Globus pallidus (tissue), 1 donor: ENCODE measurements at regions not wholly inside any gene's neighbourhood (a gene's known extent, or its start where the extent isn't known, plus 50 kb on each side); places are given as distances from the start of the nearest gene placed in this dataset.

Experiments
- DNase-seq: peaks from one replicate; pipeline ENCODE4 v3.0.0-alpha.2; 2015; ENCODE audit warnings: low spot score

DNA sequence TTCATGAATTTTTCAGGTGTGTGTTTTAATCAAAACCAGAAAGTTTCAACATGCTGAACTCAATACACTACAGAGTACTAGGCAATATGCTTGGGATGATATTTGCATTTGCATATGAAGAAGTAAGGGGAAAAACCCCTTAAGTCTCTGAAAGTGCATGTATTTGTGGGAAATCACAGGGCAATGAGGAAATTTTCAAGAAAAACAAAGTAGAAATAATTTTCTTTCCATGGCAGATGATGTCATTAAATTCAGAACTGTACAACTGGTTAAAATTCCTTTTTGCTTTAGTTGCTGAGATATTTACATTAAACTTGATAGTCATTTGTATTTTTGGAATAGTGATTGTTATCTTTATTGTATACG is 294.0 kb upstream of the TBC1D5 start:
- no peak for DNase-seq

DNA sequence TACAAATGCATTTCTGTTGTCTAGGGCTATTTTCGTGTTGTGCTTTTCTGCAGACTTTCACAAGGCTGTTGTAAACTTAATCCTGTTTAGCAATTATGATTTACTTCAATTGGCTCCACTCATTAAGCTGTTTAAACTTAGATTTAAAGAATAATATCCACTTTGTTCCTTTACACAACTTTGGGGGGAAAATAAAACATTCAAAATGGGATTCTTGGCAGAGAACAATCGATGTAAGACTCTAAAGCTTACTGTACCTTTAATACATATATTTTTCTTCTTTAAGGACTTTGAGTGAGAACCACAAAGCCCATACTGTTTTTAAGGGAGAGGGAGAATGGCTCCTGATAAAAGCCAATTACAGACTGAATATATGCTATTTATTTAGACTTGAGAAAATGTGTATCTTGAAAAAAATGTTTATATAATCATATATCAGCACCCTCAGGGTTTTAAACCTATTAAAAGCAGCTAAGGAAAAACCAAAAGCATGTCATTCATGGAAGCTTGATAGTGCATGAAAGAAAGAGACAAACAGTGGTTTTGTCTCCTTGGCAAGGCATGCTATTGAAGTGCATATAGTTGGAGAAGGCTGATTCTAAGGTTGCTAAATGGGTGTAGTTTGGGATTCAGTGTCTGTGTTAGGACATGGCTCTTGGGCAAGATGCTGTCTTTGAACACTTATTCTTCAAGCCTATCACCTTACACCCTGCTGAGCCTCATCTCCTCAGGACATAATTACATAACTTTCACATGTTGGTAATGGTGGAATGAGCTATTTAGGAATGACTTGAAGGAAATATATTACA is 293.4 kb upstream of the TBC1D5 start:
- DNase-seq, result no peak

DNA sequence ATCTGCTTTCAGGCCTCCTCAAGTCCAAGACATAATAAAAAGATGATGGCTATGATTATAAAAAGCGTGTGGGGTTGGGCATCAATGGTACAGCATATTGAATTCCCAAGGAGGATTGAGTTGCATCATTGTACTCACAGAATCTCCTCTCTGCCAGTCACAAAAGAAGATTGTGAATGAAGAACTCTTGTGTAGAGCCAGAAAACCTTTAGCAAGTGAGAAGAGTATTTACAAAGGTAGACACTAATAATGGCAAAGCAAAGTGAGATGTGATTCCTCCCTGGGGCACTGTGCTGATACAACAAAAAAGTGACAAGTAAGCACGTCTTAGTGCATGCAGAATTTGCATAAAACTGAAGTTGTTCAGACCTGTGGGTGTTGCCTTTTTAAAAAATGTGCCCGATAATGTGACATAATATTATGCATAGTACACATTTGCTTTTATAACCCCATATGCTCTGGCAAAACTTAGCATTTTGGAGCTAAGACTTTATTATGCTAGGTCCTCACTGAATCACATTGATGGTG is 291.2 kb upstream of the TBC1D5 start:
- DNase-seq, result no peak

DNA sequence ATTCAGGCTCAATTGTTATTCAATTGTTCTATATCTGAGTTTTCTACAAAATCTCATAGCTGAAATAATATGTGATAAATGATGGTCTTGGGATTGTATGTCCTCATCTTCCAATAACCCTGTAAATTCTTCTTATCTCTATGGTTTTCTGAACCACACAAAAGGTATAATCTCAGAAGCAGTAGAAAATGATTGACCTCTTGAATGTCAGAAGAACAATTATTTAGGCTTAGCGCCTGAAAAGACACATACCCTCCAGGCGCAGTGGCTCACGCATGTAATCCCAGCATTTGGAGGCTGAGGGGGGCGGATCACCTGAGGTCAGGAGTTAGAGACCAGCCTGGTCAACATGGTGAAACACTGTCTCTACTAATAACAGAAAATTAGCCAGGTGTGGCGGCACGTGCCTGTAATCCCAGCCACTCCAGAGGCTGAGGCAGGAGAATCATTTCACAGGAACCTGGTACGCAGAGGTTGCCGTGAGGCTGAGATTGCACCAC is 288.0 kb upstream of the TBC1D5 start:
- no peak for DNase-seq

DNA sequence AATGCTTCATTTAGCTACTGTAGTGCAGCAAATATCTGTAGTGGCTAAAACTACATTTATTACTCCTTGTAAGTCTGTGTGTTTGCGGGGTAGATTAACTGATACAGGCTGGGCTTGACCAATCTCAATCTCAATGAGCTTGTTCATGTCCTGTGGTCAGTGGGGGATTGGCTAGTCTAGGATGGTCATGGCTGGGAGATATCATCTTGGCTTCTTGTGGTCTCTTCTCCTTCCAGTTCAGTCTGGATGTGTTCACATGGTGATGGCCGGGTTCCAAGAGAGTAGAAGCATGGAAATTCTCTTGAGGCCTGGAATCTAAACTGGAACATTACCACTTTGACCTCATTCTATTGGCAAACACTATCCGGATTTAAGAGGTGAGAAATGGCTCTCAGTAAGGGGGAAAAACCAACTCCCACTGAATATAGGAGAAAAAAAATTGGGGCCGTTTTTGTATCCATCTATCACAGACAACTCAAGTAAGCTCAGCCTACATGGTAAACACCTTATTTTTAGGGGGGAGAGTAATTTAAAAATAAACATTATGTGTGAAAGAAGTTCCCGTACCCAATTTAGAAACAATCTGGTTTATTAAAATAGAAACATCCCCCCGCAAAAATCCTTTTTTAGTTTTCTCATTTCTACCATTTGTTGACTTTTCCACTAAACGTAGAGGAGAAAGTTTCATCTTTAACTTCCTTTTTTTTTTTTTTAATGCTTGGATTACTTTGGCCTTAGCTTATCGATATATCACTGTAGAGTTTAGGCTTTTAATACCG is 284.9 kb upstream of the TBC1D5 start:
- no peak for DNase-seq

DNA sequence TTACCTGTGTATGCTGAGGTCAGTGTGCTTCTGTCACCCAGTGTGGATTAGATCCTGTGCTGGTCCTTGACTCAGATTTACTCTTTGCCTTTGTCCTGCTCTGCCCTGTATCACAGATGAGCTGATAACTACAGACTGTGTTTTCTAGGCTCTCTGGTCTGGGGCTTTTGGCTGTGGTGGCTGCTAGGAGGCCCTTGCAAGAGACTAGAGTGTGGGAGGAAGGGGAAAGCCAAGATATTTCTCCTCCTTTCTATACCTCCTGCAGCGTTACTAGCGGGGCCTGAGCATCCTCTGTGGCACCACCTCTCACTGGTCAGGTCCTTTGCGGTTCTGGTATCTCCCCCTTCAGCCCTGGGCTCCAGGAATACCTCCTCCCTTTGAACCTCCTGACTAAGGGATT is 282.3 kb upstream of the TBC1D5 start:
- DNase-seq, result no peak

DNA sequence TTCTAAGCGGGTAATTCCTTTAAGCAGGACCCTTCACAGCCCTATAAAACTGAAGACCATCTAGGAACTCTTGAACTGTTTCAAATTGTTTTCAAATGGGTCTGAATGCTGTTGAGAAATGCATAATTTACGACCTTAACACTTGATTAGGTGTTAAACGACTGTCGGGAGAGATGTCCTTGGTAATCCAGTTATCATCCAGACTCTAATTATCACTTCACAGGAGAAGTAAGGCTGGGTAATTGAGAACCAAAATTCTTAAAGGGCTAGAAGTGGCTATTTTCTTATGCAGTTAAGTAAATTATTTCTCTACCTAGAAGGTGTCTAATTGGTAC is 276.7 kb upstream of the TBC1D5 start:
- DNase-seq, result no peak

DNA sequence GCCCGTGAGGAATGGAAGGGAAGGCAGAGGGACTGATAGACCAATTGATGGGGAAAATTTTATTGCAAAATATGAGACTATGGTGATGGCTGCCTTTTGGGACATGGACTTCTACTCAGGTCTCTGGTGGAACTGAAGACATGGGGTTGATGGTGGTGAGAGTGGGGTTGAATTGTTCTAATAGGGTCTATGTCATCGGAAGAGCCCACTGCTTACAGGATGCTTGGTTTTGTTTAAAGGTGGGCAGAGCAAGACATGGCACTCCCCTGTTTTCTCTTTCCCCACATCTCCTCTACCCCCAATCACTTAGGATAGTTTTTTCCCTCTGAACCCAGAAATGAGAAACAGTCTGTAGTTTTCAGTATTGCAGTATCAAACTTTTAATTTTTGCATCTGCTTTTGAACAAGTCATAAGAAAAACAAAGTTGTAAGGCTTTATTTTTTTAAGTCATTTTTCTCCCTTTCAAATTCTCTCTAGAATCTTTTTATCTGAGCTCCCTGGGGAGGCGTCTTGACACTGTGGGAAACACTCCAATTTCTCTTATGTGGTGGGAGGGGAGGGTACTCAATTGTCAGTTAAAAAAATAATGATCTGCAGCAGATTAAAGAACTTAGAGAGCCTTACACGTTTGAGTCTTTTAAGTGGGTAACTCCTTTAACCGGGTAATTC is 276.2 kb upstream of the TBC1D5 start:
- no peak for DNase-seq

DNA sequence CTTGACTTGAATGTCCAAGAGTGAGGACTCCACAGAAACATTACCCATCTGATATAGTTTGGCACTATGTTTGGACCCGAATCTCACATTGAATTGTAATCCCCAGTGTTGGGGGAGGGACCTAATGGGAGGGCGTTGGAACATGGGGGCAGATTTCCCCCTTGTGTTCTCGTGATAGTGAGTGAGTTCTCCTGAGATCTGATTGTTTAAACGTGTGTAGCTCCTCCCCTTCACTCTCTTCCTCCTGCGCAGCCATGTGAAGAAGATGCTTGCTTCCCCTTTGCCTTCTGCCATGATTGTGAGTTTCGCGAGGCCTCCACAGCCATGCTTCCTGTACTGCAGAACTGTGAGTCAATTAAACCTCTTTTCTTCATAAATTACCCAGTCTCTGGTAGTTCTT is 273.9 kb upstream of the TBC1D5 start:
- DNase-seq, result no peak

DNA sequence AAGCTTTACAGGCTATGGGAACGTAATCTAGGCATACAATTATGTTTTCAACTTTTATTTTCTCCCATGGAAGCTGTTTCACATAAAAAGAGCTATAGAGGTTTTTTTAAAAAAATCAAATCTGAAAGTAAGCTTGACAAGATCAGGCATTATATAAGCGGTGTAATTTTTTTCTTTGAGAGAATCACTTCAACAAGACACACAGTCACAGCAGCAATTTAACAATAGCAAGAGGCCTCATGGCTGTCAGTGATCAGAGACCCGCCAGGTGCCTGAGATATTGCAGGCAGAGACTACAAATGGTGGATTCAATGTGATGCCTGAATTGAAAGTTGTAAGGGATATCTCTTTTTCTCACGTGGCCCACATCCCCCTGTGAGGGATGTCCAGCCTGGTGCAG is 270.5 kb upstream of the TBC1D5 start:
- no peak for DNase-seq

DNA sequence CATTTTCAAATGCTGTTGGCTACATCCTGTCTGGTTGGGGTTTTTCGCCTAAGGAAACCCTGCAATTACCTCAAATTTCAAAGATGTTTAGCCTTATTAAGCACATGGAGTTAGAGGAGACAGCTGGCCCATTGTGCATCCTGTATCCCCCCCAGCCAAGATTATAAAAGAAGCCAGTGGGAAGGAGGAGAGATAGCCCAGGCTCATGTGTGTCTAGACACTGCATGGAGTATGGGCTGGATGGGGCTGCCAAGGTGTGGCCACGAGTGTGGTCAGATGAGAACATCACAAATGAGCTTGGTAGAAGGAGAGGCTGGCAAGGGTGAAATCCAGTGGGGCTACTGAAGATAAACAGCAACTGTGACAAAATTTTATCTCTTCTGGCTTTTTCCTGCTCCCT is 270.0 kb upstream of the TBC1D5 start:
- no peak for DNase-seq

DNA sequence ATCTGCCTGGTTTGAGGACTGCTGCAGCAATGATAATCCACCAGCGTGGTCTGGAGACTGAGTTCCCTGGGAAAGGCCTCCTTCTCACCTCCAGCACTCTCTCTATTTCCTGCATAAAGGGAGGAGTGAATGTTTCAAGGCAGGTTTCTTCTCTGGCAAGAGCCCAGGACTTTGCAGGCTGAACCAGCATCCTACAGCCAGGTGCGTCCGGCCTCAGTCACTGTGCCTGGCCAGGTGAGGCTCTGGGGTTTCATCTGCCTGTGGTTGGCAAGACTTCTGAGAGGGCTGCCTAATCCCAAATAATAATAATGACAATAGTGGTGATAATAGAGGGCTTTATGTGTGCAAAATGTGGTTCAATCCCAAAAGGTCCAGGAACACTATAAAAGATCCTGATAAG is 269.0 kb upstream of the TBC1D5 start:
- DNase-seq, result no peak

DNA sequence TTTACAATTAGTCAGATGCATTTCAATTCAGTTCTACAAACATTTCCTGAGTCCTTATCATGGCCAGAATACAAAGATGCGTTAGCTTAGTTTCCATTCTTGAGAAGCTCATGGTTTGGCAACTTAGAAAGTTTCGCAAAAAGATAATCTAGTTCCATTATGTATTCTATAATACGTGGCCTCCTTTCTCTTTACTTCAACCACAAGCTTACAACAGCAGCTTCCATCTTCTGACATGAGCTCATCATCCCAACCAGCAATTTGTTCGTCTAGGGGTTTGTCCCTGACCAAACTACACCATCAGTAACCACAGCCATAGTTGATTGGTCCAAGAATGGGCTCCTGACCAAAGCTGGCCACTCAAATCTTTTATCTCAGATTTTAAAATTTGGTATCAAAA is 267.6 kb upstream of the TBC1D5 start:
- no peak for DNase-seq

DNA sequence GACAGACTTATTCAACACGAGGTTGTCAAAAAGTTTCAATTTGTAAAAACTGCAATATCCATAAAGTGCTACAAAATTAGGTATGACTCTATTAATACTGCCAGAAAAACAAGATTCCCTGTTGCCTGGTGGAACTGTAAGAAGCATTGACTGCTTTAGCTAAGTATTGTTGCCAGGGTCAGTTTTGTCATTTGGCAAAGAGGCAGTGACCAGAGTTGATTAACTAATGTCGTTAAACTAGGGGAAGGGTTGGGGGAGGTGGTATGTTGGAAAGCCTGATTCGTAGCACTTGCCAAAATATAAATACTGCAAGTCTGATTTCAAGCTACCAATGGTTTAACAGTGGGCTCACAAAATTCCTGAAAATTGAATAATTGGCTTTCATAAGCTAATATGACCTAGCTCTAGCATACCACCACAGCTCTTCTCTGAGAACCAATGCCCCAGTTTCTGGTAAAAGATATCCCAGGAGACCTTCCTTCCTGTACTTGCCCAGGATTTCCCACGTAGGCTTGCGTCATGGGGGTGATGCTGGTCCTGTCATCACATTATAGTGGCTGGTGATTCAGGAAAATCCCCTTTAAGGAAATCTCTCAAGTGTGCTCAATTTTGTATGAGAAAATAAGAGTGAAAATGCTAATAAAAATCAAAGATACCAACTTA is 266.4 kb upstream of the TBC1D5 start:
- no peak for DNase-seq

DNA sequence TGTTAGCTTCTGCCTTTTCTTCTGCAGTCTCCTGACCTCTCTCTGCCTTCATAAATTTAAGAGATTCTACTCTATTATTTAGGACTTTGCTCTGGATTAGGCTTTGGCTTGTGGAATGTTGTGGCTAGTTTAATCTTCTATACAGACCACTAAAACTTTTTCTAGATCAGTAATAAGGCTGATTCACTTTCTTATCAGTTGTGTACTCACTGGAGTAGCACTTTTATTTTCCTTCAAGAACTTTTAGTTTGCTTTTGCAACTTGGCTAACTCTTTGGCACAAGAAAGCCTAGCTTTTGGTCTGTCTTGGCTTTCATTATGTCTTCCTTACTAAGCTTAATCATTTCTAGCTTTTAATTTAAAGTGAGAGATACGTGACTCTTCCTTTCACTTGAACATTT is 265.5 kb upstream of the TBC1D5 start:
- DNase-seq, result no peak

DNA sequence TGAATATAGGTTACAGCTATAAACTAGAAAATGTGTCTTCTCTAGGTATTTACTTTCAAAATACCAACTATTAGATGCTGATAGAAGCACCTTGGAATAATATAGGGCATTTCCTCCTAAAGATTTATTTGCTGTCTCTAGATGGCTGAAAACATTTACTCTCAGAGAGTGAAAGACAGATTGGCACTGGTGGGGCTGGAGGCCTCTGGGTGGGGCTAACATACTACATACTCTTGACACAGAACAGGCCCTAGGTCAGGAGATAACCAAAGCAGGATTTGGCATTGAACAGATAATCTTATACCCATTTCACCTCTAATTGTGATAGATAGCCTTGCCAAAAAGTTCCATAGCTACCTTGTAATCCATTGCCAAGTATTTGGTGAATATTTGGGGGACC is 253.3 kb upstream of the TBC1D5 start:
- no peak for DNase-seq

DNA sequence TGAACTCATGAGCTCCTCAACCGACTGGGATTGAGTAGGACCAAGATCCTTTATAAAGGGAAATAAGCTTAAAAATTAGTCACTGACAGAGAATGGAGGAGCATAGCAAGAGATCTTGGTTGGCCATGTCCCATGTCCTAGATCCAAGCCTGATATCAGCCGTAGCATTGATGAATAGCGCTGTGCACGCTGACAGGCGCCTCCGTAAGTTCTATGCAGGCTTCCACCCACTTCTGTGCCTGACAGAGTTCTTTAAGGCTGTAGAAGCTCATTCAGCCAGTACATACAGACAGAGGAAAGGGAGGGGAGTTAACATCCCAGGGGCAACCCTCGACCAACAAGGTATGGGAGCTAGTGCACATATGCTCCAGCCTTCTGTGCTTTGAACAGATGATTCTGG is 251.7 kb upstream of the TBC1D5 start:
- DNase-seq, result no peak

DNA sequence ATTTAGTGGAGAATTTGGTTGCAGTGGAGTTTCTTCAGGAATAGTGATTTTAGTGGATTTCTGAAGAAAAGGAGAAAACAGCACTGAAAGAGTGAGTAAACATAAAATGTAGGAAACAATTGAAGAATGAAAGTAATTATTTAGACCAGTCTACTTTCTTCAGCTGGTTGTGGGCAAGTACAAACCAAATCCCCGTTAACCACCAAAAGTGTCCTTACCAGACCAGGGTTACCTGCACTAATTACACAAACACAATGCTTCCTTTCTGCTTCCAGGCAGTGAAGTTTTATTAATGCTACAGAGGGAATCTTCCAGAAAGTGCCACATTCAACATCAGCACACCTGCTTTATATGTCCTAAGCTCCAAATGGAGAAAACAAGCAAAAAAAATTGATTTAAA is 248.0 kb upstream of the TBC1D5 start:
- DNase-seq, result no peak

DNA sequence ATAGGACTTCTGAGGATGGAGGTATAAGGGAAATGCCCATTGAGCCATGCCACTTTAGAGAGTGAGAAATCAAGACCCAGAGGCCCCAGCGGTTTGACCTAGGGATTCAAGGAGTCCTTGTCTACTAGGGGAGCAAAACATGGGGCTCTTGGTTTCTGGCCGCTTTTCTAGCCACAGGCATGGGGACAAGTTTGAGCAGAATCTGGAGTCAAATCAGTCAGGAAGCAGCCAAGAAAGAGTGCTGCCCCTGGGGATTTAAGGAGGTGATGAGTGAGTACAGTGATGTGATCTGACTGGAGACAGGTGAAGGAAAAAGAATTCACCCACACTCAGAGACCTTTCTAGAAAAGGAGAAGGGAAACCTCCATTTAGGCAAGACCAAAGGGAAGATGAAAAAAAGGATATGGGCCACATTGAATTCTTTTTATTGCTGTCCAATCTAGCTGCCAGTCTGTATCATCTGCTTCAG is 244.0 kb upstream of the TBC1D5 start:
- no peak for DNase-seq

DNA sequence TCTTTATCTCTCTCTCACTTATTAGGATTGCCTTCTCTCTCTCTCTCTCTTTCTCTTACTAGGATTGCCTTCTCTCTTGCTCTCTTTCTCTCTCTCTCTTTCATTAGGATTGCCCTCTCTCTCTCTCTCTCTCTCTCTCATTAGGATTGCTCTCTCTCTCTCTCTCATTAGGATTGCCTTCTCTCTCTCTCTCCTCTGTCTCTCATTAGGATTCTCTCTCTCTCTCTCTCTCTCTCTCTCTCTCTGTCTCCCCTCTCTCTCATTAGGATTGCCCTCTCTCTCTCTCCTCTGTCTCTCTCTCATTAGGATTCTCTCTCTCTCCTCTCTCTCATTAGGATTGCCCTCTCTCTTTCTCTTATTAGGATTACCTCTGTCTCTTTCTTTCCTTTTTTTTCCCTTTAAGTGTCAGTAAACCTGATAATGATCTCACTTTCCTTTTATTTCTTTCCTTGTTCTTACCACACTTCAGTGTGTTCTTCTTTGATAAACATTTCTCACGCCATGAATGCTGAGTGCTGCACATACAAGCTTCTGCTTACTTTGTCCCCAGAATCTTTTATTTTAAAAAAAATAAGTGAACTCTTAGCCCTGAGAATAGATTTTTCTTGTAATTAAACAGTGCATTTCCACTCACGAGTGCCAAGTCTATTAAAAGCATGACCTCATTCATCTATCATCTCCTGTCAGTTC is 243.4 kb upstream of the TBC1D5 start:
- no peak for DNase-seq

DNA sequence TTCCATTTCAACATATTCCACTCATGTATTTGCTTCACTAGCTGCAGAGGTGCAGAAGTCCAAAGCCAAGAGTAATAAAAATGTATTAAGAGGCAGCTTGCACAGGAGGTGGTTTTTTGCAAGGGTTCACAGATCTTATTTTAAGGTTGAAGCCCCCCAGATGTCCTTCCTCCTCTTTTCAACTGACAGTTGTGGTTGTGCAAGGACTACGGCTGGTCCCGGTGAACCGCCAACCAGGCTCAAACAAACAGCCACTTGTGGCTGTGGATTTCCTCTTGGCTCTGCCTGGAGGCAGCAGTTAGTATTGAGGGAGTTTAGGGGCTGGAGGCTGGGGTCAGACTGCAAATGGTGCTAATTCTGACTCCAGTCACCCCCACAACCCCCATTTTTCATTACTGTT is 240.7 kb upstream of the TBC1D5 start:
- DNase-seq, result no peak
